Stimulated activated CD4-positive, alpha-beta T cell treated with anti-CD3 and anti-CD28 coated beads, Interleukin-1b, Interleukin-23, amount 100 ng/mL, for 4 hours (primary cell): ENCODE measurements at regions not wholly inside any gene's neighbourhood (a gene's known extent, or its start where the extent isn't known, plus 50 kb on each side); places are given as distances from the start of the nearest gene placed in this dataset.
"Not testable (repeated sequence)": the region's sequence is repeated elsewhere in the genome, so short reads cannot be mapped to it uniquely, and the experiment has no call there.

Experiments
- DNase-seq, 2 donors: peaks; one replicate each; pipeline ENCODE4 v3.0.0-alpha.2; 2020; ENCODE audit warnings: low read depth in 2 of 2

- DNase-seq, result no peak
These were observed 96.0 kb upstream of the VGLL4 start for GRCh38 chr3:11739706-11740105.

GRCh38 chr3:11739123-11739522 lies 95.4 kb upstream of the VGLL4 start:
- no peak for DNase-seq

GRCh38 chr3:11737742-11738141 lies 94.0 kb upstream of the VGLL4 start:
- DNase-seq, result no peak

GRCh38 chr3:11736136-11736833 lies 92.6 kb upstream of the VGLL4 start:
- no peak for DNase-seq

GRCh38 chr3:11735638-11736037 lies 91.9 kb upstream of the VGLL4 start:
- no peak for DNase-seq

GRCh38 chr3:11735111-11735510 lies 91.4 kb upstream of the VGLL4 start:
- not testable (repeated sequence) for DNase-seq

GRCh38 chr3:11733914-11734313 lies 90.2 kb upstream of the VGLL4 start:
- DNase-seq, result no peak

- DNase-seq, result no peak
These were observed 83.5 kb upstream of the VGLL4 start for GRCh38 chr3:11727207-11727606.

GRCh38 chr3:11726146-11726545 lies 82.4 kb upstream of the VGLL4 start:
- DNase-seq, result no peak

GRCh38 chr3:11725340-11725641 lies 81.6 kb upstream of the VGLL4 start:
- DNase-seq, result not testable (repeated sequence)

GRCh38 chr3:11724615-11725339 lies 81.1 kb upstream of the VGLL4 start:
- DNase-seq, result no peak

GRCh38 chr3:11721479-11721878 lies 77.8 kb upstream of the VGLL4 start:
- no peak for DNase-seq

GRCh38 chr3:11720917-11721411 lies 77.2 kb upstream of the VGLL4 start:
- DNase-seq, result no peak

- DNase-seq, result peak; percentile 15 to 34
These were observed 76.7 kb upstream of the VGLL4 start for GRCh38 chr3:11720304-11720898.

- DNase-seq, result peak; percentile 67
These were observed 75.9 kb upstream of the VGLL4 start for GRCh38 chr3:11719406-11720303.

- peak; percentile 33 to 49 for DNase-seq
These were observed 75.1 kb upstream of the VGLL4 start for GRCh38 chr3:11718637-11719405.

- no peak for DNase-seq
These were observed 74.3 kb upstream of the VGLL4 start for GRCh38 chr3:11717768-11718636.

GRCh38 chr3:11717301-11717700 lies 73.6 kb upstream of the VGLL4 start:
- DNase-seq, result no peak

GRCh38 chr3:11716573-11717290 lies 73.0 kb upstream of the VGLL4 start:
- DNase-seq, result no peak

GRCh38 chr3:11713171-11713570 lies 69.5 kb upstream of the VGLL4 start:
- DNase-seq, result no peak
